H4 (cell line): ENCODE measurements at regions not wholly inside any gene's neighbourhood (a gene's known extent, or its start where the extent isn't known, plus 50 kb on each side); places are given as distances from the start of the nearest gene placed in this dataset.
A peak's percentile ranks its signal among the peaks of the same experiment; 100 is the strongest.

Experiments
- DNase-seq: peaks from one replicate; pipeline ENCODE4 v3.0.0-alpha.2; 2015; ENCODE audit warnings: low spot score

GRCh38 chr1:157893686-157894085, 52.1 kb upstream of the CD5L start:
- no peak for DNase-seq

GRCh38 chr1:157894613-157895165, 53.1 kb upstream of the CD5L start:
- DNase-seq = no peak

DNA sequence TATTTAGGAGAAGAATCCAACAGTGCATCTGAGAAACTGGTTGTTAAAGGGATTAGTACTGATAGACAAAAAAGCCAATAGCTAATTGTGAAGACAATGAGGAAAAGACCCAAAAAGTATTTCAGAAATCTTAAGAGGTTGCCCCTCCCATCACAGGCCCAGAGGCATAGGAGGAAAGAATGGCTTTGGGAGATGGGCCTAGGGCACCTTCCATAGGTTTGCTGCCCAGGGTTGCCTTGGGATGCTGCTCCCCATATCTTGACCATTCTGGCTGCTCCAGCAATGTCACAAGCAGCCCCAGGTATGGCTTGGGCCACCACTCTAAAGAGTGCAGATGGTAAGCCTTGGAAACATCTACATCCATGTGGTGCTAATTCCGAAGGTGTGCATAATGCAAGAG, 68.7 kb upstream of the CD5L start:
- no peak for DNase-seq

- no peak for DNase-seq
Observed at GRCh38 chr1:157915859-157916258, 74.3 kb upstream of the CD5L start.

DNA sequence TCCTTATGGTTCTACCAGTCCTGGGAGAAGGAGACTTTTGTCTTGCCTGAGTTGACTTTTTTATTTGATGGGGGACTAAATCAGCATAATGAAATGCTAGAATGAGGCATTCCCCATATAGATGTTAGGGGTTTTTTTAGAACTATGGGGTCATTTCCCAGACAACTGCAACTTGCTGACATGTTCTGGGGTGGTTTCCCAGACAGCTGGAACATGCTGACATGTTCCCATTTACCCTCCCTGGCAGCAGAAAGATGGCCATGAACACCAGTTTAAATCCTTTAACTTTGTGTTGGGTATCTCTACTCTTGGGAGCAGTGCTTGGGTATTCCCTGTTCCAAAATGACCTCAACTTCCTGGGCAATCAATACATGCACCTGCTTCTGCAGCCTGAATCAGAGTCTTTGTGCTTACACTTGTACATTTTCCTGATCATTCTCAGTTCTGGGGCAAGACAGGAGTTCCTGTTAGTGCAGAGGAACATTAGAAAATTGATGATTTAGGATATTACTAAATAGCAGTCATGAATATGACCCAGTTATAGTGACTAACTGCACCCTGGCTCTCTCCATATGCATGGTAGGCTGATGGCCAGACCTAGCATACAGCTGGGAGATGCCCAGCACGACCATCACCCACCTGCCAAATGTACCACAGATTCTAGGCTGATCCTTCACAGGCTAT, 75.4 kb upstream of the CD5L start:
- DNase-seq = no peak

GRCh38 chr1:157920748-157921147, 72.7 kb upstream of the KIRREL1 start:
- DNase-seq = no peak

DNA sequence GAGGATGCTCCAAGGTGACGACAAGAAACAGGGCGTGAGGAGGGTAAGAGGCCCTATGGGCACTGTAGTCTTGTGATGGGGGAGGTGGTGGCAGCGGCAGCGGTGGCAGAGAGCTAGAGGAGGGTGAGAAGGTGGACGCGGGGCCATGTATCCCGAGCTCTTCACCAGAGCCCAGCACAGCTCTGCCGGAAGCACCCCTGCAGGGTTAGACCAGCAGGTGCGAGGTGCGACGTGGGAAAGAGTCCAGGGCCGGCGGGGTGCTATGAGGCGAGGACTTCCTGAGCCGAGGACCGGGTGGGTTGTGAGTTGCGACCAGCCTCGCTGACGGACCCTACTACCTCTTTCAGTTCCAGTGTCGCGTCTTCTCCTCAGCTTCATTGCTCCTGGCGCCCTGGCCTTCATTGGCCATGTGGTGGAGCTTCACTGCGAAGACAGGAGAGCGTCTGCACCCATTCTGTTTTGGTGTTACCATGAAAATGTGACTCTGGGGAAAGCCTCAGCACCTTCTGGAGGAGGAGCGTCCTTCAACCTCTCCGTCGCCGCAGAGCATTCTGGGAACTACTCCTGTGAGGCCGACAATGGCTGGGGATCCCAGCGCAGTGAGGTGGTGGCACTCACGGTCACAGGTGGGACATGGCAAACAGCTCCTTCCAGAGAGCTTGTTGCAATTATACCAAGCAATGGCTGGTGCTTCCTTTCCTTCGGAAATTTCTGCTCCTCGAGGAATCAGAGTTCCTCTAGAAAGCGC, 67.9 kb upstream of the KIRREL1 start:
- DNase-seq = no peak

DNA sequence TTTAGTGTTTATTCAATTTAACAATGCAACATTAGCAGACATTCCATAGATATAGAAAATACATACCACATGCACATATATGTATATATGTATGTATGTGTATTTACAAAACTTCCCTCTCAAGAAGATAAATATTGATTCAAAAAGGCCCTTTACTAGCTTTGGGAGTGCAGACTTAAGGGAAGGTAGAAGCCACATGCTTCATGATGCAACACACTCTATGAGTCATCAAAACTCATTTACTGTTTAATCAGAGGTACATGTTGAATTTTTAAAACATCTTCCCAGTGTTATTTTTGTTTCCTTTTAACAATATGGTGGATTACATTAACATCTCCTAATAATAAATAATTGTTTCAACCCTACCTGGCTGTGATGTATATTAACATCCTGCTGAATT, 61.4 kb upstream of the KIRREL1 start:
- DNase-seq = peak; percentile 35

DNA sequence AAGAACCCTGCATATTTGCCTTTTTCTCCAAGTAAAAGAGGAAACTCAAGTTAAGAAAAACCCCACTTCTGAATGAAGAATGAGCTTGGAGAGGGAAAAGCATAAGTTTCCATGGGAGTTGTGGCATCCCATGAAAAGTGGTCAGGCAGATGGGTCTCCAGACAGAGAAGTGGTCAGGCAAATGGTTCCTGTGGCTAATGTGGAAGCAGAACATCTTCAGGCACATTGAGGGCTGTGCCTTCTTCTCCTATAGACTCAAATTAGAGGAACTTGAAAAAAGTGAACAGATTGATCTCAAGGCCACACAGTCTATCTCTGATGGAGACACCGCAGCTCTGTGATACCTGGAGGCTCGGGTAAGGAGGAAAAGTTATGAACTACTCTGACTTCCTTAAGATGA, 55.7 kb upstream of the KIRREL1 start:
- no peak for DNase-seq

DNA sequence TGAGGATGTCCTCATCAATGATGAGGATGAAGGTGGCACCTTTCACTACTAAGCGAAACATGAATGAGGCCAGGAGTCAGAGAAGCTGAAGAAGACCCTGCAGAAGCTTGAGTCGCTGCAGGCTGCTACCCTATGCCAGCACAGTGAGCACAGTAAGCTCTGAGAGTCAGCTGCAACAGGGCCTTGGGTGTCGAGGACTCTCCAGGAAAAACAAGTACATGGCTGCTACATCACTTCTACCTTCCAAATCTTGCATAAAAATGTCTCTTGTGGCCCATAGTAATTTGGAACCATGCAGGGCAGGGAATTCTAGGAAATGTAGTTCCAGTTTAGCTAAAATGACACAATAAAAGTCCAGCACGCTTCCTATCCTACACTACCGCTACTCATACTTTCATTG, 51.5 kb upstream of the KIRREL1 start:
- no peak for DNase-seq
